ENCODE measurements at regions not wholly inside any gene's neighbourhood (a gene's known extent, or its start where the extent isn't known, plus 50 kb on each side); places are given as distances from the start of the nearest gene placed in this dataset.

DNA sequence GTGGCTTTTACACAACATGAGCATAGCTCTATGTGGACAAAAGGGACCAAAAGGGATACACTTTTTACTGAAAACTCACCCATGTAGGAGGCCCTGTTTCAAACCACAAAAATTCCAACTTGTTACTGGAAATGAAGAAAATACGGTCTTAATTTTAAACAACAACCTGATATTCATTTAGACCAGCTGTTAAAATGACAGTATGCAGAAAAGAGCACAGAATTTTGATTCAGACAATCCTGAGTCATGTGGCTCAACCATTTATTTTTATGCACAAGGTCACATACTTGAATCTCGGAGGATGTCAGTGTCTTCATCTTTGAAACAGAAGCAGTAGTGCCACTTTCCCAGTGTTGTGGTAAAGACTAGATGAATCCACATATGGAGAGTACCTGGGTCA lies 426.5 kb upstream of the NFE2L3 start:
- TF ChIP-seq, protein P1, sequence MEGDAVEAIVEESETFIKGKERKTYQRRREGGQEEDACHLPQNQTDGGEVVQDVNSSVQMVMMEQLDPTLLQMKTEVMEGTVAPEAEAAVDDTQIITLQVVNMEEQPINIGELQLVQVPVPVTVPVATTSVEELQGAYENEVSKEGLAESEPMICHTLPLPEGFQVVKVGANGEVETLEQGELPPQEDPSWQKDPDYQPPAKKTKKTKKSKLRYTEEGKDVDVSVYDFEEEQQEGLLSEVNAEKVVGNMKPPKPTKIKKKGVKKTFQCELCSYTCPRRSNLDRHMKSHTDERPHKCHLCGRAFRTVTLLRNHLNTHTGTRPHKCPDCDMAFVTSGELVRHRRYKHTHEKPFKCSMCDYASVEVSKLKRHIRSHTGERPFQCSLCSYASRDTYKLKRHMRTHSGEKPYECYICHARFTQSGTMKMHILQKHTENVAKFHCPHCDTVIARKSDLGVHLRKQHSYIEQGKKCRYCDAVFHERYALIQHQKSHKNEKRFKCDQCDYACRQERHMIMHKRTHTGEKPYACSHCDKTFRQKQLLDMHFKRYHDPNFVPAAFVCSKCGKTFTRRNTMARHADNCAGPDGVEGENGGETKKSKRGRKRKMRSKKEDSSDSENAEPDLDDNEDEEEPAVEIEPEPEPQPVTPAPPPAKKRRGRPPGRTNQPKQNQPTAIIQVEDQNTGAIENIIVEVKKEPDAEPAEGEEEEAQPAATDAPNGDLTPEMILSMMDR (IDR thresholded peaks at IDR 0.05; ENCODE audit: low read depth, low read length, missing control alignments) = no peak
- DNase-seq (ENCODE audit: extremely low read depth, low read depth) = no peak
- no peak overlapping the region for H3K4me3 ChIP-seq (replicated peaks; ENCODE audit: low read depth, low read length)

- H3K4me3 ChIP-seq (replicated peaks; ENCODE audit: low read depth, low read length) = no peak overlapping the region
These were observed 425.7 kb upstream of the NFE2L3 start for GRCh38 chr7:25726170-25726780.

DNA sequence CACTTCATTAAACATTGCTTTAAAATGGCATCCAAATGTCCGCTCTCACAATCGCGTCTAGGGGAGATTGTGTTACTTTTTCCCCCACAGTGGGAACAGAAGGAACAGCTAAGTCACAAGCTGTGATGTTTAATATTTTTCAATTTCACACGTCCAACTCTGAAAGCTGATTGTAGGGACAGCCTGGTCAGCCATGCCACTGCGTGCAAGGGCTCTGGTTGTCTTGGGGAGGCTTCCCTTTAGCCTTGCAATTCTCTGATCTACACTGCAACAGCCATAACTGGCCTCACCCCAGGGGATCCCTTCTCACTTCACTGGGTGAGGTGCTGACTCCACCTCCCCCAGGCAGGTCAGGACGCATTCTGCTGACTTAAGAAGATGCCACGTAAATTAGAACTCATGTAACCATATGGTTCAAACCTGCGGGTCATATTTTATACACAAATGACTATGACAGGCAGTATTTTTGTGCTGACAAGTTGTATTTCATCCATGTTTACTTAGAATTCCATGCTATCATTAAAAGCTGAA lies 425.2 kb upstream of the NFE2L3 start:
- DNase-seq (ENCODE audit: extremely low read depth, low read depth) = no peak
- TF ChIP-seq, protein P1 (IDR thresholded peaks at IDR 0.05; ENCODE audit: low read depth, low read length, missing control alignments) = no peak
- no peak overlapping the region for H3K4me3 ChIP-seq (replicated peaks; ENCODE audit: low read depth, low read length)

More at GRCh38 chr7:25726170-25726780, 425.7 kb upstream of the NFE2L3 start:
- DNase-seq (ENCODE audit: extremely low read depth, low read depth) = no peak
- TF ChIP-seq, protein P1 (IDR thresholded peaks at IDR 0.05; ENCODE audit: low read depth, low read length, missing control alignments) = no peak

GRCh38 chr7:25727446-25727845 lies 424.6 kb upstream of the NFE2L3 start:
- TF ChIP-seq, protein P1 (IDR thresholded peaks at IDR 0.05; ENCODE audit: low read depth, low read length, missing control alignments) = no peak
- DNase-seq (ENCODE audit: extremely low read depth, low read depth) = no peak
- H3K4me3 ChIP-seq (replicated peaks; ENCODE audit: low read depth, low read length) = no peak overlapping the region

GRCh38 chr7:25727876-25728275 lies 424.1 kb upstream of the NFE2L3 start:
- no peak overlapping the region for H3K4me3 ChIP-seq (replicated peaks; ENCODE audit: low read depth, low read length)
- no peak for DNase-seq (ENCODE audit: extremely low read depth, low read depth)
- TF ChIP-seq, protein P1 (IDR thresholded peaks at IDR 0.05; ENCODE audit: low read depth, low read length, missing control alignments) = no peak

- DNase-seq (ENCODE audit: extremely low read depth, low read depth) = no peak
- TF ChIP-seq, protein P1 (IDR thresholded peaks at IDR 0.05; ENCODE audit: low read depth, low read length, missing control alignments) = no peak
- no peak overlapping the region for H3K4me3 ChIP-seq (replicated peaks; ENCODE audit: low read depth, low read length)
These were observed 420.7 kb upstream of the NFE2L3 start for GRCh38 chr7:25731068-25731845.
